ENCODE measurements at regions not wholly inside any gene's neighbourhood (a gene's known extent, or its start where the extent isn't known, plus 50 kb on each side); places are given as distances from the start of the nearest gene placed in this dataset.
"Not testable (repeated sequence)": the region's sequence is repeated elsewhere in the genome, so short reads cannot be mapped to it uniquely, and the experiment has no call there.

DNA sequence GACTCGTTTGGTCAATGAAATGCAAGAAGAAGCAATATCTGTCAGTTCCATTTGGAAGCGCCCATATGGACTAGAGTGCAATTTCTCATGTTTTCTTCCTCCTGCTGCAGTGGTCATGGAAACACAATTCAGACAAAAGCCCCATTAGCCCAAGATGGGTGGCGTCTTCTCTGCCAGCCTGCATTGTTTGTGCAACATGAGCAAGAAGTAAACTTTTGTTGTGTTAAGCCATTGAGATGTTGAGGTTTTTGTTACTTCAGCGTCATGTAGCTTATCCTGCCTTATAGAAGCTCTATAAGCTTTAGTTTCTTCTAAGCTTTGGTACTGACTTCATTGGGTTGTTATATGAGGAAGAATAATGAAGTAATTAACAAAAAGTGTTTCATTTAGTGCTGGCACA lies 137.4 kb downstream of the NPIPB5 start:
- no peaks in the 10 kb centered on the region for H3K4me1 ChIP-seq (ENCODE audit: insufficient read depth)

DNA sequence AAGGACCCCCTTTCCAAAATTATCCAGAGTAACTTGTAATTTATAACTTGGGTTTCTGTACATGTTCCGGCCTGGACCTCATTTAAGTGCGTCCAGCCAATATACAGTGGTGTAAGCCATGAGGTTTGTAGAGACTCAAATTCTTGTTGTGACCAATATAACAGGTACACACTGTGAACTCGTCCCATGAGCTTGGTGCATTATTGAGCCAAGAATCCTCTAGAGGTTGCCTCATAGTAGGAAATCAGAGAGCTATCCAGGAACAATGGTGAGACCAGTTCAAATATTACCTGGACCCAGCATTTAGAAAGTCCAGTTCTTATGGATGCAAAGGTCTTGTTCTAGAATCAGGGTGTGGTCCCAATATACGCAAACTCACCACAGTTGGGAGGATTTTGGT lies 138.2 kb downstream of the NPIPB5 start:
- no peaks in the 10 kb centered on the region for H3K9me3 ChIP-seq (ENCODE audit: low read depth)
- 91% methylated on average over 4 of the region's 4 CpGs for WGBS (ENCODE audit: low lambda C conversion rate, missing lambda C conversion rate)
- H3K79me2 ChIP-seq = no peaks in the 10 kb centered on the region
- no peaks in the 10 kb centered on the region for H4K20me1 ChIP-seq (ENCODE audit: insufficient read depth, poor library complexity, severe bottlenecking)
- H3K4me2 ChIP-seq = no peak overlapping the region
- no peaks in the 10 kb centered on the region for H3K36me3 ChIP-seq (replicated peaks; ENCODE audit: insufficient read depth, low read depth)
- TF ChIP-seq EZH2 (IDR thresholded peaks at IDR 0.05; ENCODE audit: borderline replicate concordance) (no peak), EZH2phosphoT487 (IDR thresholded peaks at IDR 0.05; ENCODE audit: low read depth, severe bottlenecking, unreplicated experiment) (no peak)
- TF ChIP-seq, protein P1, sequence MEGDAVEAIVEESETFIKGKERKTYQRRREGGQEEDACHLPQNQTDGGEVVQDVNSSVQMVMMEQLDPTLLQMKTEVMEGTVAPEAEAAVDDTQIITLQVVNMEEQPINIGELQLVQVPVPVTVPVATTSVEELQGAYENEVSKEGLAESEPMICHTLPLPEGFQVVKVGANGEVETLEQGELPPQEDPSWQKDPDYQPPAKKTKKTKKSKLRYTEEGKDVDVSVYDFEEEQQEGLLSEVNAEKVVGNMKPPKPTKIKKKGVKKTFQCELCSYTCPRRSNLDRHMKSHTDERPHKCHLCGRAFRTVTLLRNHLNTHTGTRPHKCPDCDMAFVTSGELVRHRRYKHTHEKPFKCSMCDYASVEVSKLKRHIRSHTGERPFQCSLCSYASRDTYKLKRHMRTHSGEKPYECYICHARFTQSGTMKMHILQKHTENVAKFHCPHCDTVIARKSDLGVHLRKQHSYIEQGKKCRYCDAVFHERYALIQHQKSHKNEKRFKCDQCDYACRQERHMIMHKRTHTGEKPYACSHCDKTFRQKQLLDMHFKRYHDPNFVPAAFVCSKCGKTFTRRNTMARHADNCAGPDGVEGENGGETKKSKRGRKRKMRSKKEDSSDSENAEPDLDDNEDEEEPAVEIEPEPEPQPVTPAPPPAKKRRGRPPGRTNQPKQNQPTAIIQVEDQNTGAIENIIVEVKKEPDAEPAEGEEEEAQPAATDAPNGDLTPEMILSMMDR (IDR thresholded peaks at IDR 0.05; ENCODE audit: poor library complexity) = no peak
- no peak for DNase-seq (ENCODE audit: low spot score)
- H3K4me1 ChIP-seq (ENCODE audit: insufficient read depth) = no peaks in the 10 kb centered on the region
- no peak overlapping the region for H3K4me3 ChIP-seq
- no peaks in the 10 kb centered on the region for H3K9me2 ChIP-seq (replicated peaks; ENCODE audit: insufficient read depth)
- H3K27ac ChIP-seq = no peak overlapping the region
- peaks cover 39% of the 10 kb centered on the region for H3K27me3 ChIP-seq
- no peak overlapping the region for H2AFZ ChIP-seq

More for the DNA sequence above, 137.4 kb downstream of the NPIPB5 start:
- Histone ChIP-seq H3K4me2 (no peak overlapping the region), H3K9me2 (replicated peaks; ENCODE audit: insufficient read depth) (no peaks in the 10 kb centered on the region), H3K36me3 (replicated peaks; ENCODE audit: insufficient read depth, low read depth) (no peaks in the 10 kb centered on the region), H3K79me2 (no peaks in the 10 kb centered on the region), H2AFZ (no peak overlapping the region), H3K4me3 (no peak overlapping the region), H3K9me3 (ENCODE audit: low read depth) (no peaks in the 10 kb centered on the region), H4K20me1 (ENCODE audit: insufficient read depth, poor library complexity, severe bottlenecking) (no peaks in the 10 kb centered on the region), H3K27me3 (peaks cover 41% of the 10 kb centered on the region), H3K27ac (no peak overlapping the region)
- WGBS (ENCODE audit: low lambda C conversion rate, missing lambda C conversion rate) = 82% methylated on average over 4 of the region's 4 CpGs
- TF ChIP-seq, protein P1 (IDR thresholded peaks at IDR 0.05; ENCODE audit: poor library complexity) = no peak
- TF ChIP-seq EZH2 (IDR thresholded peaks at IDR 0.05; ENCODE audit: borderline replicate concordance) (no peak), EZH2phosphoT487 (IDR thresholded peaks at IDR 0.05; ENCODE audit: low read depth, severe bottlenecking, unreplicated experiment) (no peak)
- DNase-seq (ENCODE audit: low spot score) = no peak

DNA sequence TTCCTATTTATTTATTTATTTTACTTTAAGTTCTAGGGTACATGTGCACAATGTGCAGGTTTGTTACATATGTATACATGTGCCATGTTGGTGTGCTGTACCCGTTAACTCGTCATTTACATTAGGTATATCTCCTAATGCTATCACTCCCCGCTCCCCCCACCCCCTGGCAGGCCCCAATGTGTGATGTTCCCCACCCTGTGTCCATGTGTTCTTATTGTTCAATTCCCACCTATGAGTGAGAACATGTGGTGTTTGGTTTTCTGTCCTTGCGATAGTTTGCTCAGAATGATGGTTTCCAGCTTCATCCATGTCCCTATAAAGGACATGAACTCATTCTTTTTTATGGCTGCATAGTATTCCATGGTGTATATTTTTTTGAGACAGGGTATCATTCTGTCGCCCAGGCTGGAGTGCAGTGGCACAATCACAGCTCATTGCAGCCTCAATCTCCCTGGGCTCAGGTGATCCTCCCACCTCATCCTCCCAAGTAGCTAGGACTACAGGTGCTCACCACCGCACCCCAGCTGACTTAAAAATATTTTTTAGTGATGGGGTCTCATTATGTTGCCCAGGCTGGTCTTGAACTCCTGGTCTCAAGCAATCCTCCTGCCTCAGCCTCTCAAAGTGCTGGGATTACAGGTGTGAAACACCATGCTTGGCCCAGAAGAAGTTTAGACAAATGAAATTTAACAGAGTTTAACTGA lies 140.6 kb downstream of the NPIPB5 start:
- WGBS (ENCODE audit: low lambda C conversion rate, missing lambda C conversion rate) = 87% methylated on average over 6 of the region's 6 CpGs
- H4K20me1 ChIP-seq (ENCODE audit: insufficient read depth, poor library complexity, severe bottlenecking); H3K9me2 ChIP-seq (replicated peaks; ENCODE audit: insufficient read depth); H3K36me3 ChIP-seq (replicated peaks; ENCODE audit: insufficient read depth, low read depth); H3K4me2 ChIP-seq; DNase-seq (ENCODE audit: low spot score); H3K4me1 ChIP-seq (ENCODE audit: insufficient read depth); H3K79me2 ChIP-seq; H2AFZ ChIP-seq; H3K4me3 ChIP-seq; H3K9me3 ChIP-seq (ENCODE audit: low read depth); H3K27ac ChIP-seq: not testable (repeated sequence)
- H3K27me3 ChIP-seq = peaks cover 28% of the 10 kb centered on the region

DNA sequence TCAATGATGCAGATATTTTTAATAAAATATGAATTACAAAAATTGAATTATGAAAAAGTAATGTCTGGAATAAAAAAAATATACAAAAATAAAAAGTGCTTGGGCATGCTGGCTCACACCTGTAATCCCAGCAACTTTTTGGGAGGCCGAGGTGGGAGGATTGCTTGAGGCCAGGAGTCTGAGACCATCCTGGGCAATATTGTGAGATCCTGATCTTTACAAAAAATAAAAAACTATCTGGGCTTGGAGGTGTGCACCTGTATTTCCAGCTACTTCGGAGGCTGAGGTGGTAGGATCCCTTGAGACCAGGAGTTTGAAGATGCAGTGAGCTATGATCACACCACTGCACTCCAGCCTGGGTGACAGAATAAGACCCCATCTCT lies 141.8 kb downstream of the NPIPB5 start:
- Histone ChIP-seq H3K4me1 (ENCODE audit: insufficient read depth) (no peaks in the 10 kb centered on the region), H4K20me1 (ENCODE audit: insufficient read depth, poor library complexity, severe bottlenecking) (no peaks in the 10 kb centered on the region), H3K27ac (no peak overlapping the region), H2AFZ (no peak overlapping the region), H3K27me3 (peaks cover 16% of the 10 kb centered on the region), H3K9me2 (replicated peaks; ENCODE audit: insufficient read depth) (no peaks in the 10 kb centered on the region), H3K79me2 (no peaks in the 10 kb centered on the region), H3K4me3 (no peak overlapping the region), H3K36me3 (replicated peaks; ENCODE audit: insufficient read depth, low read depth) (no peaks in the 10 kb centered on the region), H3K4me2 (no peak overlapping the region), H3K9me3 (ENCODE audit: low read depth) (no peaks in the 10 kb centered on the region)
- 93% methylated on average over 2 of the region's 2 CpGs for WGBS (ENCODE audit: low lambda C conversion rate, missing lambda C conversion rate)
- no peak for DNase-seq (ENCODE audit: low spot score)
- TF ChIP-seq EZH2phosphoT487 (IDR thresholded peaks at IDR 0.05; ENCODE audit: low read depth, severe bottlenecking, unreplicated experiment) (no peak), EZH2 (IDR thresholded peaks at IDR 0.05; ENCODE audit: borderline replicate concordance) (no peak)
- TF ChIP-seq, protein P1 (IDR thresholded peaks at IDR 0.05; ENCODE audit: poor library complexity) = no peak

All from hepatocyte (in vitro differentiated cells).